IMR-90 (cell line): ENCODE measurements at regions not wholly inside any gene's neighbourhood (a gene's known extent, or its start where the extent isn't known, plus 50 kb on each side); places are given as distances from the start of the nearest gene placed in this dataset.

Experiments used
- POLR2A ChIP-seq: IDR thresholded peaks from 2 replicates; pipeline ENCODE4 v1.6.1; 2012; ENCODE audit warnings: mild to moderate bottlenecking, low read depth, low read length
- SMC3 ChIP-seq: fragments of 150-350 bp; IDR thresholded peaks from 2 replicates; pipeline ENCODE4 v1.6.1; 2016; ENCODE audit warnings: low read depth, mild to moderate bottlenecking, antibody characterized with exemption, low read length, moderate library complexity
- TF ChIP-seq, protein P1 (sequence below): conservative IDR thresholded peaks from 2 replicates; pipeline ENCODE4 v1.5.1; 2012; ENCODE audit warnings: mild to moderate bottlenecking, low read depth, low read length, improper control_type of control experiment
- TF ChIP-seq, protein P2 (sequence below): fragments of 150-350 bp; IDR thresholded peaks from 2 replicates; pipeline ENCODE4 v1.6.1; 2017; ENCODE audit warnings: mild to moderate bottlenecking, antibody characterized with exemption, low read length, low read depth

DNA sequence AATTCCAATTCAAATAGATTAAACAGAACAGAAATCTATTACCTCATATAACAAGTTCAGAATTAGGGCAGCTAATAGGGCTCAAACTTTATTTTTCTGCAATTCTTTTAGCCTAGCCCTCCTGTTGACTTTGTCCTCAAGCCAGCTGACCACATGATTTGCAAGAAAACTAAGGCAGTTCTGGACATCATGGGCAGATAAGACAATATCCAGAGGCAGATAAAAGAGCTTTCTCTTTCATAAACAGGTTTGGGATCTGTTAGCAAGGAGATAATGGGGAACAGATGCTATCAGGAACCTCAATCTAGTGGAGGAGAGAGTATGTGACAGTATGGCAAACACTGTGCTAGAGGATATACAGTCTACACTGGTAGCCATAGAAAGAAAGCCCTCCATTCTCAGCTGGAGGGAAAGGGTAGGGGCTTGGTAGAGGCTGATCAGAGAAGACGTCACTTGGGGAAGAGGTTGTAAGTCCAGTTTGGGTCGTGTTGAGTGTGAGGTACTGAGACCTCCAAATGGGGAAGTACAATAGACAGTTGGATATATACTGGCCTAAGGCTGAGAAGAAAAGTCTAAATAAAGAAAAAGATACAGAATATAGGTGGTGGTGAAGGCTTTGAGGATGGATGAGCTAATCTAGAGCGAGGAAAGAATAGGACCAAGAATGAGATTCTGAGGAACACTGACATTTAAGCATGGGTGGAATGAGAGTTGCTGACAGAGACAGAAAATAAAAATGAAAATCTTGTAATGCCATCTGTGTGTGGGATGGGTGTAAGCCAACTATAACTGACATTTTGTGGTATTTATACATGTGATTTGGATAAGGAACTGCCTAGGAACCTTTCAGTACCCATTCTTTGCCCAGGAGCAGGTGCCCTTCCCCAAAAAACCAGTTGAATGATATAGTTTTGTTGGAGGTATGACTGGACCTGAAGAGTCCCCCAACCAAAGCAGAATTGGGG, 67.4 kb downstream of the CYB561 start:
- TF ChIP-seq SMC3: no peak
- TF ChIP-seq POLR2A: no peak
- TF ChIP-seq, protein P1, sequence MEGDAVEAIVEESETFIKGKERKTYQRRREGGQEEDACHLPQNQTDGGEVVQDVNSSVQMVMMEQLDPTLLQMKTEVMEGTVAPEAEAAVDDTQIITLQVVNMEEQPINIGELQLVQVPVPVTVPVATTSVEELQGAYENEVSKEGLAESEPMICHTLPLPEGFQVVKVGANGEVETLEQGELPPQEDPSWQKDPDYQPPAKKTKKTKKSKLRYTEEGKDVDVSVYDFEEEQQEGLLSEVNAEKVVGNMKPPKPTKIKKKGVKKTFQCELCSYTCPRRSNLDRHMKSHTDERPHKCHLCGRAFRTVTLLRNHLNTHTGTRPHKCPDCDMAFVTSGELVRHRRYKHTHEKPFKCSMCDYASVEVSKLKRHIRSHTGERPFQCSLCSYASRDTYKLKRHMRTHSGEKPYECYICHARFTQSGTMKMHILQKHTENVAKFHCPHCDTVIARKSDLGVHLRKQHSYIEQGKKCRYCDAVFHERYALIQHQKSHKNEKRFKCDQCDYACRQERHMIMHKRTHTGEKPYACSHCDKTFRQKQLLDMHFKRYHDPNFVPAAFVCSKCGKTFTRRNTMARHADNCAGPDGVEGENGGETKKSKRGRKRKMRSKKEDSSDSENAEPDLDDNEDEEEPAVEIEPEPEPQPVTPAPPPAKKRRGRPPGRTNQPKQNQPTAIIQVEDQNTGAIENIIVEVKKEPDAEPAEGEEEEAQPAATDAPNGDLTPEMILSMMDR: no peak
- TF ChIP-seq, protein P2, sequence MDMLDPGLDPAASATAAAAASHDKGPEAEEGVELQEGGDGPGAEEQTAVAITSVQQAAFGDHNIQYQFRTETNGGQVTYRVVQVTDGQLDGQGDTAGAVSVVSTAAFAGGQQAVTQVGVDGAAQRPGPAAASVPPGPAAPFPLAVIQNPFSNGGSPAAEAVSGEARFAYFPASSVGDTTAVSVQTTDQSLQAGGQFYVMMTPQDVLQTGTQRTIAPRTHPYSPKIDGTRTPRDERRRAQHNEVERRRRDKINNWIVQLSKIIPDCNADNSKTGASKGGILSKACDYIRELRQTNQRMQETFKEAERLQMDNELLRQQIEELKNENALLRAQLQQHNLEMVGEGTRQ: no peak
